GM23338 (cell line): ENCODE measurements at regions not wholly inside any gene's neighbourhood (a gene's known extent, or its start where the extent isn't known, plus 50 kb on each side); places are given as distances from the start of the nearest gene placed in this dataset.

Experiments used
- ATAC-seq: fragments of 200-7000 bp; cut with Tn5 transposase; 3 replicates; pipeline ENCODE4 v1.9.1; 2020
- DNase-seq: peaks from one replicate; pipeline ENCODE4 v3.0.0-alpha.2; 2015; ENCODE audit warnings: low spot score
- H2AFZ ChIP-seq: fragments of 200-600 bp; sonication (generic); 2 replicates; pipeline ENCODE4 v1.8.0; 2016; ENCODE audit warnings: antibody characterized with exemption, mild to moderate bottlenecking, moderate library complexity
- H3F3A ChIP-seq: fragments of 200-600 bp; sonication (generic); replicated peaks from 2 replicates; pipeline ENCODE4 v1.8.0; 2017; ENCODE audit warnings: antibody characterized with exemption, mixed run types, low read depth
- H3K27ac ChIP-seq: fragments of 200-600 bp; sonication (generic); 2 replicates; pipeline ENCODE4 v1.6.1; 2016; ENCODE audit warnings: low read depth
- H3K27me3 ChIP-seq: fragments of 200-600 bp; sonication (generic); 2 replicates; pipeline ENCODE4 v1.8.0; 2016; ENCODE audit warnings: mild to moderate bottlenecking, mixed run types, moderate library complexity; ENCODE audit not compliant: insufficient read depth
- H3K36me3 ChIP-seq: fragments of 200-600 bp; sonication (generic); 2 replicates; pipeline ENCODE4 v1.8.0; 2016; ENCODE audit warnings: mild to moderate bottlenecking; ENCODE audit not compliant: insufficient read depth
- H3K4me1 ChIP-seq: fragments of 200-600 bp; sonication (generic); 2 replicates; pipeline ENCODE4 v1.8.0; 2016; ENCODE audit warnings: mild to moderate bottlenecking, moderate library complexity; ENCODE audit not compliant: insufficient read depth
- H3K4me2 ChIP-seq: fragments of 200-600 bp; sonication (generic); 2 replicates; pipeline ENCODE4 v1.7.1; 2017; ENCODE audit warnings: mixed run types
- H3K4me3 ChIP-seq: fragments of 200-600 bp; sonication (generic); 2 replicates; pipeline ENCODE4 v1.6.1; 2016; ENCODE audit warnings: mixed run types
- H3K79me2 ChIP-seq: fragments of 200-600 bp; sonication (generic); replicated peaks from 2 replicates; pipeline ENCODE4 v1.8.0; 2017; ENCODE audit warnings: mild to moderate bottlenecking; ENCODE audit not compliant: insufficient read depth
- H3K9me2 ChIP-seq: fragments of 200-600 bp; sonication (generic); 2 replicates; pipeline ENCODE4 v1.8.0; 2017; ENCODE audit not compliant: insufficient read depth
- H4K20me1 ChIP-seq: fragments of 200-600 bp; sonication (generic); replicated peaks from 2 replicates; pipeline ENCODE4 v1.8.0; 2017; ENCODE audit warnings: mild to moderate bottlenecking; ENCODE audit not compliant: insufficient read depth
- H3K27ac Mint-ChIP-seq: 2 replicates; pipeline ENCODE4 v1.8.0; 2020; ENCODE audit warnings: inconsistent platforms, mild to moderate bottlenecking, moderate library complexity, mixed read lengths
- H3K27me3 Mint-ChIP-seq: 3 replicates; pipeline ENCODE4 v1.8.0; 2022; ENCODE audit warnings: low read depth, mild to moderate bottlenecking, moderate library complexity, mixed read lengths, inconsistent platforms; ENCODE audit not compliant: insufficient read depth, poor library complexity
- H3K36me3 Mint-ChIP-seq: 3 replicates; pipeline ENCODE4 v1.8.0; 2021; ENCODE audit warnings: low read depth, mild to moderate bottlenecking, inconsistent platforms, moderate library complexity, mixed read lengths
- H3K4me1 Mint-ChIP-seq: 3 replicates; pipeline ENCODE4 v1.8.0; 2020; ENCODE audit warnings: mild to moderate bottlenecking, inconsistent platforms, mixed read lengths
- H3K4me3 Mint-ChIP-seq: 3 replicates; pipeline ENCODE4 v1.8.0; 2021; ENCODE audit warnings: moderate library complexity, mild to moderate bottlenecking, inconsistent platforms, mixed read lengths
- H3K9me3 Mint-ChIP-seq: 3 replicates; pipeline ENCODE4 v1.8.0; 2020; ENCODE audit warnings: moderate library complexity, mild to moderate bottlenecking, inconsistent platforms, mixed read lengths
- EZH2 ChIP-seq: fragments of 200-600 bp; sonication (generic); IDR thresholded peaks from one replicate; pipeline ENCODE4 v1.8.0; 2017; ENCODE audit warnings: antibody characterized with exemption, mild to moderate bottlenecking, low read depth; ENCODE audit not compliant: unreplicated experiment
- EZH2phosphoT487 ChIP-seq: fragments of 200-600 bp; sonication (generic); IDR thresholded peaks from one replicate; pipeline ENCODE4 v1.8.1; 2018; ENCODE audit warnings: antibody characterized with exemption; ENCODE audit not compliant: unreplicated experiment
- JUNB ChIP-seq: IDR thresholded peaks from one replicate; pipeline ENCODE4 v1.6.1; 2016; ENCODE audit warnings: antibody characterized with exemption; ENCODE audit not compliant: unreplicated experiment
- POLR2AphosphoS5 ChIP-seq: IDR thresholded peaks from 2 replicates; pipeline ENCODE4 v1.6.1; 2016; ENCODE audit warnings: antibody characterized with exemption, low read depth
- STAT1 ChIP-seq: IDR thresholded peaks from one replicate; pipeline ENCODE4 v1.6.1; 2016; ENCODE audit warnings: antibody characterized with exemption; ENCODE audit not compliant: unreplicated experiment
- ZNF114 ChIP-seq: fragments of 250-450 bp; sonication (Bioruptor Pico); IDR thresholded peaks from 2 replicates; pipeline ENCODE4 v1.5.0; 2020; ENCODE audit warnings: mild to moderate bottlenecking, moderate library complexity
- ZNF331 ChIP-seq: fragments of 250-450 bp; sonication (Bioruptor Pico); IDR thresholded peaks from 2 replicates; pipeline ENCODE4 v1.5.0; 2020; ENCODE audit warnings: low read depth, mild to moderate bottlenecking, moderate library complexity
- ZNF462 ChIP-seq: fragments of 250-450 bp; sonication (Bioruptor Pico); IDR thresholded peaks from 2 replicates; pipeline ENCODE4 v1.5.0; 2020; ENCODE audit warnings: mild to moderate bottlenecking, moderate library complexity
- TF ChIP-seq, protein P1 (sequence below): IDR thresholded peaks from one replicate; pipeline ENCODE4 v1.6.1; 2018; ENCODE audit warnings: antibody characterized with exemption; ENCODE audit not compliant: unreplicated experiment
- TF ChIP-seq, protein P2 (sequence below): IDR thresholded peaks from 2 replicates; pipeline ENCODE4 v1.6.1; 2016; ENCODE audit warnings: antibody characterized with exemption

DNA sequence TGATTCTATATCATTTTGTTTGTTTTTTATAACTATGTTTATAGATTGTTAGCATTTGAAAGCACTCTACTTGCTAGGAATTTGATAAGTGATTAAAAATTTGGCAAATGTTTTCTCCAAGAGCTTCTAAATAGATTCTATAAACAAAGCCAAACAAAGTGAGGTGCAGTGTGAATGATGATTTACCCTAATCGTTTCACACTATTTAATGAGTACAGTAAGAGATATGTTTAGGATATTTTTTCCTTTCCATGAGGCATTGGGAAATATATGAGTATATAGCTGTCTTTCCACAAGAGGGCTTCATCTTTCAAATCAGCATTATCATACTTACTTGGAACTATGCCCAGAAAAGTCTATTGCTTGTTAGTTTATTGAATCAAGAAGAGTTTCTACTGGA lies 277.0 kb upstream of the BRINP3 start (continued):
- no peak for TF ChIP-seq ZNF462 (CRISPR knock-in tag)
- no peak for TF ChIP-seq POLR2AphosphoS5
- TF ChIP-seq ZNF114, result no peak

DNA sequence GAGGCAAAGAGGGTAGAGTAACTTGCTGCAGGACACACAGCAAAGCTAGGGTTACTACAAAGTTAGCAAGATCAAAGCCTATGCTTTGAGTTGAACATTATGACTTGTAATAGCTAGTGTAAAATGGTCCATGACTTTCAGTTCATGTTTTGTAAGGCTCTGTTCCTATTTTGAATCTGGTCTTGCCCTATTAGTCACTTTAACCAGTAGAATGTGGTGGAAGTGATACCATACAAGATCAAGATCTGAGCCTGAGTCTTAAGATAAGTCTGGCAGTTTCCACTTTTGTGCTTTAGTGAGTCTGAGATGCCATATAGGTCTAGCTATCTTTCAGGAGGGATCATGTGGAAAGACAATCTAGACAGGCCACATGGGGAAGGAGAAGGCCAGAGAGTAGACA lies 282.1 kb upstream of the BRINP3 start:
- no peaks in the 10 kb centered on the region for H3K36me3 Mint-ChIP-seq
- TF ChIP-seq, protein P1, sequence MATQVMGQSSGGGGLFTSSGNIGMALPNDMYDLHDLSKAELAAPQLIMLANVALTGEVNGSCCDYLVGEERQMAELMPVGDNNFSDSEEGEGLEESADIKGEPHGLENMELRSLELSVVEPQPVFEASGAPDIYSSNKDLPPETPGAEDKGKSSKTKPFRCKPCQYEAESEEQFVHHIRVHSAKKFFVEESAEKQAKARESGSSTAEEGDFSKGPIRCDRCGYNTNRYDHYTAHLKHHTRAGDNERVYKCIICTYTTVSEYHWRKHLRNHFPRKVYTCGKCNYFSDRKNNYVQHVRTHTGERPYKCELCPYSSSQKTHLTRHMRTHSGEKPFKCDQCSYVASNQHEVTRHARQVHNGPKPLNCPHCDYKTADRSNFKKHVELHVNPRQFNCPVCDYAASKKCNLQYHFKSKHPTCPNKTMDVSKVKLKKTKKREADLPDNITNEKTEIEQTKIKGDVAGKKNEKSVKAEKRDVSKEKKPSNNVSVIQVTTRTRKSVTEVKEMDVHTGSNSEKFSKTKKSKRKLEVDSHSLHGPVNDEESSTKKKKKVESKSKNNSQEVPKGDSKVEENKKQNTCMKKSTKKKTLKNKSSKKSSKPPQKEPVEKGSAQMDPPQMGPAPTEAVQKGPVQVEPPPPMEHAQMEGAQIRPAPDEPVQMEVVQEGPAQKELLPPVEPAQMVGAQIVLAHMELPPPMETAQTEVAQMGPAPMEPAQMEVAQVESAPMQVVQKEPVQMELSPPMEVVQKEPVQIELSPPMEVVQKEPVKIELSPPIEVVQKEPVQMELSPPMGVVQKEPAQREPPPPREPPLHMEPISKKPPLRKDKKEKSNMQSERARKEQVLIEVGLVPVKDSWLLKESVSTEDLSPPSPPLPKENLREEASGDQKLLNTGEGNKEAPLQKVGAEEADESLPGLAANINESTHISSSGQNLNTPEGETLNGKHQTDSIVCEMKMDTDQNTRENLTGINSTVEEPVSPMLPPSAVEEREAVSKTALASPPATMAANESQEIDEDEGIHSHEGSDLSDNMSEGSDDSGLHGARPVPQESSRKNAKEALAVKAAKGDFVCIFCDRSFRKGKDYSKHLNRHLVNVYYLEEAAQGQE, result no peak
- no peak for TF ChIP-seq ZNF331 (CRISPR knock-in tag)
- TF ChIP-seq, protein P2, sequence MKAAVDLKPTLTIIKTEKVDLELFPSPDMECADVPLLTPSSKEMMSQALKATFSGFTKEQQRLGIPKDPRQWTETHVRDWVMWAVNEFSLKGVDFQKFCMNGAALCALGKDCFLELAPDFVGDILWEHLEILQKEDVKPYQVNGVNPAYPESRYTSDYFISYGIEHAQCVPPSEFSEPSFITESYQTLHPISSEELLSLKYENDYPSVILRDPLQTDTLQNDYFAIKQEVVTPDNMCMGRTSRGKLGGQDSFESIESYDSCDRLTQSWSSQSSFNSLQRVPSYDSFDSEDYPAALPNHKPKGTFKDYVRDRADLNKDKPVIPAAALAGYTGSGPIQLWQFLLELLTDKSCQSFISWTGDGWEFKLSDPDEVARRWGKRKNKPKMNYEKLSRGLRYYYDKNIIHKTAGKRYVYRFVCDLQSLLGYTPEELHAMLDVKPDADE, result no peak
- TF ChIP-seq STAT1, result no peak
- TF ChIP-seq EZH2, result no peak
- TF ChIP-seq EZH2phosphoT487, result no peak
- no peak for TF ChIP-seq ZNF114
- TF ChIP-seq POLR2AphosphoS5, result no peak
- no peak for TF ChIP-seq JUNB

More for the DNA sequence above, 282.1 kb upstream of the BRINP3 start:
- Histone ChIP-seq H3K79me2 (no peaks in the 10 kb centered on the region), H4K20me1 (no peaks in the 10 kb centered on the region), H3K4me2 (no peak overlapping the region), H2AFZ (no peak overlapping the region), H3K27me3 (no peaks in the 10 kb centered on the region), H3K9me2 (no peaks in the 10 kb centered on the region), H3F3A (no peaks in the 10 kb centered on the region), H3K4me1 (no peaks in the 10 kb centered on the region), H3K36me3 (no peaks in the 10 kb centered on the region), H3K27ac (no peak overlapping the region), H3K4me3 (no peak overlapping the region)
- no peaks in the 10 kb centered on the region for H3K4me1 Mint-ChIP-seq
- H3K27me3 Mint-ChIP-seq, result no peaks in the 10 kb centered on the region
- no peak overlapping the region for H3K27ac Mint-ChIP-seq
- no peak overlapping the region for H3K4me3 Mint-ChIP-seq
- H3K9me3 Mint-ChIP-seq, result no peaks in the 10 kb centered on the region
- no peak for ATAC-seq
- no peak for DNase-seq
